SK-N-SH treated with all-trans-retinoic acid at 6 μM for 48 hours (cell line): ENCODE measurements at regions not wholly inside any gene's neighbourhood (a gene's known extent, or its start where the extent isn't known, plus 50 kb on each side); places are given as distances from the start of the nearest gene placed in this dataset.

Experiments
- ATAC-seq: fragments of 200-7000 bp; cut with Tn5 transposase; 3 replicates; pipeline ENCODE4 v1.9.1; 2020; ENCODE audit warnings: mild to moderate bottlenecking, moderate library complexity
- ARNTL ChIP-seq: fragments of 450-650 bp; formaldehyde crosslinking; IDR thresholded peaks from 2 replicates; pipeline ENCODE4 v1.5.0; 2020; ENCODE audit warnings: low read depth, mild to moderate bottlenecking, moderate library complexity, borderline replicate concordance
- BACH2 ChIP-seq: fragments of 250-450 bp; sonication (Bioruptor Pico); IDR thresholded peaks from 2 replicates; pipeline ENCODE4 v1.9.0; 2021; ENCODE audit warnings: mild to moderate bottlenecking, borderline replicate concordance
- CSDC2 ChIP-seq: fragments of 250-450 bp; sonication (Bioruptor Pico); IDR thresholded peaks from 2 replicates; pipeline ENCODE4 v1.5.0; 2020; ENCODE audit warnings: mild to moderate bottlenecking, moderate library complexity
- CSRNP3 ChIP-seq: fragments of 250-450 bp; sonication (Bioruptor Pico); IDR thresholded peaks from 2 replicates; pipeline ENCODE4 v1.5.1; 2021; ENCODE audit warnings: mild to moderate bottlenecking, moderate library complexity
- ESRRG ChIP-seq: fragments of 250-450 bp; sonication (Bioruptor Pico); IDR thresholded peaks from 2 replicates; pipeline ENCODE4 v1.6.1; 2021; ENCODE audit warnings: mild to moderate bottlenecking
- GLIS3 ChIP-seq: fragments of 250-450 bp; sonication (Bioruptor Pico); IDR thresholded peaks from 2 replicates; pipeline ENCODE4 v1.5.0; 2020; ENCODE audit warnings: mild to moderate bottlenecking, moderate library complexity
- ISL1 ChIP-seq: fragments of 250-450 bp; sonication (Bioruptor Pico); IDR thresholded peaks from 2 replicates; pipeline ENCODE4 v2.1.2; 2022; ENCODE audit warnings: mild to moderate bottlenecking, moderate library complexity
- OSR1 ChIP-seq: fragments of 250-450 bp; sonication (Bioruptor Pico); IDR thresholded peaks from 2 replicates; pipeline ENCODE4 v1.8.0; 2022; ENCODE audit warnings: moderate library complexity, mild to moderate bottlenecking, inconsistent platforms
- PATZ1 ChIP-seq: fragments of 250-450 bp; sonication (Bioruptor Pico); IDR thresholded peaks from 2 replicates; pipeline ENCODE4 v1.8.0; 2020; ENCODE audit warnings: mild to moderate bottlenecking, moderate library complexity, borderline replicate concordance
- POU6F1 ChIP-seq: fragments of 250-450 bp; sonication (Bioruptor Pico); IDR thresholded peaks from 2 replicates; pipeline ENCODE4 v1.8.0; 2021; ENCODE audit warnings: low read depth, mild to moderate bottlenecking, moderate library complexity, borderline replicate concordance
- PPARA ChIP-seq: fragments of 250-450 bp; sonication (Bioruptor Pico); IDR thresholded peaks from 2 replicates; pipeline ENCODE4 v1.5.0; 2020; ENCODE audit warnings: mild to moderate bottlenecking, borderline replicate concordance
- RARB ChIP-seq: fragments of 250-450 bp; sonication (Bioruptor Pico); IDR thresholded peaks from 2 replicates; pipeline ENCODE4 v1.8.0; 2021; ENCODE audit warnings: mild to moderate bottlenecking, moderate library complexity
- SNAI2 ChIP-seq: fragments of 250-450 bp; sonication (Bioruptor Pico); IDR thresholded peaks from 2 replicates; pipeline ENCODE4 v1.5.0; 2020; ENCODE audit warnings: mild to moderate bottlenecking, moderate library complexity
- TOX ChIP-seq: fragments of 250-450 bp; sonication (Bioruptor Pico); IDR thresholded peaks from 2 replicates; pipeline ENCODE4 v1.8.0; 2021; ENCODE audit warnings: mild to moderate bottlenecking, moderate library complexity, borderline replicate concordance
- TSHZ2 ChIP-seq: fragments of 250-450 bp; sonication (Bioruptor Pico); IDR thresholded peaks from 2 replicates; pipeline ENCODE4 v1.5.0; 2020; ENCODE audit warnings: mild to moderate bottlenecking, moderate library complexity
- ZC3H10 ChIP-seq: fragments of 250-450 bp; sonication (Bioruptor Pico); IDR thresholded peaks from 2 replicates; pipeline ENCODE4 v1.5.1; 2021; ENCODE audit warnings: mild to moderate bottlenecking, moderate library complexity
- ZFP3 ChIP-seq: fragments of 250-450 bp; sonication (Bioruptor Pico); IDR thresholded peaks from 2 replicates; pipeline ENCODE4 v1.5.0; 2020; ENCODE audit warnings: mild to moderate bottlenecking, moderate library complexity
- ZNF565 ChIP-seq: fragments of 450-650 bp; formaldehyde crosslinking; conservative IDR thresholded peaks from 2 replicates; pipeline ENCODE4 v1.5.0; 2020; ENCODE audit warnings: low read depth, mild to moderate bottlenecking, moderate library complexity
- ZNF70 ChIP-seq: fragments of 450-650 bp; formaldehyde crosslinking; IDR thresholded peaks from 2 replicates; pipeline ENCODE4 v1.5.0; 2020; ENCODE audit warnings: mild to moderate bottlenecking, moderate library complexity
- ZNF8 ChIP-seq: fragments of 450-650 bp; formaldehyde crosslinking; IDR thresholded peaks from 2 replicates; pipeline ENCODE4 v1.5.0; 2020; ENCODE audit warnings: mild to moderate bottlenecking, moderate library complexity

GRCh38 chr6:33956206-33956605 lies 152.4 kb upstream of the MLN start:
- ATAC-seq = no peak

GRCh38 chr6:33955566-33955965 lies 151.8 kb upstream of the MLN start:
- TF ChIP-seq SNAI2 (CRISPR knock-in tag) (no peak), ZNF70 (CRISPR knock-in tag) (no peak), GLIS3 (CRISPR knock-in tag) (no peak), PATZ1 (no peak), ZC3H10 (CRISPR knock-in tag) (no peak), CSDC2 (CRISPR knock-in tag) (no peak), OSR1 (no peak), ZNF8 (CRISPR knock-in tag) (no peak), ZNF565 (CRISPR knock-in tag) (no peak), ISL1 (no peak), ZFP3 (CRISPR knock-in tag) (no peak), ESRRG (CRISPR knock-in tag) (no peak), TSHZ2 (CRISPR knock-in tag) (no peak)
- no peak for ATAC-seq

More at GRCh38 chr6:33956206-33956605, 152.4 kb upstream of the MLN start:
- TF ChIP-seq PPARA (CRISPR knock-in tag) = no peak
- TF ChIP-seq BACH2 (CRISPR knock-in tag) = no peak
- no peak for TF ChIP-seq ZNF565 (CRISPR knock-in tag)
- no peak for TF ChIP-seq CSRNP3 (CRISPR knock-in tag)
- TF ChIP-seq SNAI2 (CRISPR knock-in tag) = no peak
- no peak for TF ChIP-seq ZC3H10 (CRISPR knock-in tag)
- TF ChIP-seq TOX = no peak

- ATAC-seq = no peak
- TF ChIP-seq TSHZ2 (CRISPR knock-in tag) (no peak), RARB (no peak), ZNF565 (CRISPR knock-in tag) (no peak)
- TF ChIP-seq, all 23 proteins: peak for 0
Measured at GRCh38 chr6:33954453-33954852, 150.7 kb upstream of the MLN start.

GRCh38 chr6:33953171-33953570 lies 149.4 kb upstream of the MLN start:
- no peak for ATAC-seq
- no peak for TF ChIP-seq ZFP3 (CRISPR knock-in tag)
- no peak for TF ChIP-seq CSDC2 (CRISPR knock-in tag)
- TF ChIP-seq ZC3H10 (CRISPR knock-in tag) = no peak
- no peak for TF ChIP-seq GLIS3 (CRISPR knock-in tag)
- no peak for TF ChIP-seq RARB
- no peak for TF ChIP-seq ZNF565 (CRISPR knock-in tag)
- TF ChIP-seq SNAI2 (CRISPR knock-in tag) = no peak
- no peak for TF ChIP-seq TSHZ2 (CRISPR knock-in tag)
- TF ChIP-seq POU6F1 (CRISPR knock-in tag) = no peak
- TF ChIP-seq ARNTL (CRISPR knock-in tag) = no peak
- TF ChIP-seq PPARA (CRISPR knock-in tag) = no peak
- no peak for TF ChIP-seq OSR1
- no peak for TF ChIP-seq ISL1
- no peak for TF ChIP-seq ZNF70 (CRISPR knock-in tag)
